ENCODE measurements at regions not wholly inside any gene's neighbourhood (a gene's known extent, or its start where the extent isn't known, plus 50 kb on each side); places are given as distances from the start of the nearest gene placed in this dataset.
"Not testable (repeated sequence)": the region's sequence is repeated elsewhere in the genome, so short reads cannot be mapped to it uniquely, and the experiment has no call there.

DNA sequence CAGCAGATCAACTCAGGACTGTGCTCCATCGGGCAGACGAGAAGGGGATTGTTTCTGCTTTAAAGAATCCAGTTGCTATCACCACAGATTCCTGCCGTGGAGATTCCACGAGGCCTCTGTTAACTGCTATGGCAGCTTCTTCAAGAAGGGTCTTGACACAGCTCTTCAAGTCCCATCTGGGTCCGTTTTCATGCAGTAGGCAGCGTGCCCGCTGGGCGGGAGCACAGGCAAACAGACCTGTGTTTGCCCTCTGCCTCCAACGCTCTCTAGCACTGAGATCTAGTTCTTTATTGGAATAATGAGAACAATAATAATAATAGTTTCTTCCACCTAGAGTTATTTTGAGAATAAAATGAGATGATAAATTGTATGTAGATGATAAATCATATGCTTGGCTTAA is 127.2 kb upstream of the SP8 start:
- intact Hi-C loops (cut with DNase I): no loop called here
- Histone ChIP-seq H3K36me3 (replicated peaks in 1 of 2; ENCODE audit: insufficient read depth in 1 of 2, low read depth in 2 of 2) (no peaks in the 10 kb centered on the region), H3K4me1 (no peaks in the 10 kb centered on the region), H3K9me3 (no peaks in the 10 kb centered on the region), H3K27me3 (no peaks in the 10 kb centered on the region), H3K4me3 (no peak overlapping the region), H3K27ac (no peak overlapping the region)
- TF ChIP-seq, protein P1, sequence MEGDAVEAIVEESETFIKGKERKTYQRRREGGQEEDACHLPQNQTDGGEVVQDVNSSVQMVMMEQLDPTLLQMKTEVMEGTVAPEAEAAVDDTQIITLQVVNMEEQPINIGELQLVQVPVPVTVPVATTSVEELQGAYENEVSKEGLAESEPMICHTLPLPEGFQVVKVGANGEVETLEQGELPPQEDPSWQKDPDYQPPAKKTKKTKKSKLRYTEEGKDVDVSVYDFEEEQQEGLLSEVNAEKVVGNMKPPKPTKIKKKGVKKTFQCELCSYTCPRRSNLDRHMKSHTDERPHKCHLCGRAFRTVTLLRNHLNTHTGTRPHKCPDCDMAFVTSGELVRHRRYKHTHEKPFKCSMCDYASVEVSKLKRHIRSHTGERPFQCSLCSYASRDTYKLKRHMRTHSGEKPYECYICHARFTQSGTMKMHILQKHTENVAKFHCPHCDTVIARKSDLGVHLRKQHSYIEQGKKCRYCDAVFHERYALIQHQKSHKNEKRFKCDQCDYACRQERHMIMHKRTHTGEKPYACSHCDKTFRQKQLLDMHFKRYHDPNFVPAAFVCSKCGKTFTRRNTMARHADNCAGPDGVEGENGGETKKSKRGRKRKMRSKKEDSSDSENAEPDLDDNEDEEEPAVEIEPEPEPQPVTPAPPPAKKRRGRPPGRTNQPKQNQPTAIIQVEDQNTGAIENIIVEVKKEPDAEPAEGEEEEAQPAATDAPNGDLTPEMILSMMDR (IDR thresholded peaks at IDR 0.05): no peak
- TF ChIP-seq POLR2A (IDR thresholded peaks at IDR 0.05): no peak
- WGBS, 2 donors: 63 to 77% methylated on average over 9 of the region's 9 CpGs
- DNase-seq: no peak
- no peak for ATAC-seq

DNA sequence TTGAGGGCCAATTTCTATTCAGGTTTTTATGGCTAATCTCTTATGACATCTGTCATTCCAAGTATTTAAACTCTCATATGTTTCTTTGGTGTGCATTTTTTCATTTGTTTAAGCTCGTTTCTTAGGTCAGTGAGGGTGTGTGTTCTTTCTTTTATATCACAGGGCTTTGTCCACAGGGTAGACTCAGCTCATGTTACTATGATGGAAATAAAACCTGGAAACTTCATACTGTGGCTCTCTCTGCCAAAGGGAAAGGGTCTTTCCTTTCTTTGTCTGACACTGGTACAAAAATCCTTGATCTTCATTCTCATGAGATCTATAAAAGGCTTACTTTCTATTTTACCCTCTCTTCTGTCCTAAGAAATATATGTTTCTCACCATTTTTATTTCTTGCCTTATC is 129.6 kb upstream of the SP8 start:
- H3K9me3 ChIP-seq: no peaks in the 10 kb centered on the region
- intact Hi-C loops (cut with DNase I): no loop called here
- H3K36me3 ChIP-seq (replicated peaks in 1 of 2; ENCODE audit: insufficient read depth in 1 of 2, low read depth in 2 of 2): no peaks in the 10 kb centered on the region
- 12 to 16% methylated on average over 1 of the region's 1 CpG for WGBS, 2 donors
- no peak for DNase-seq
- no peak overlapping the region for H3K27ac ChIP-seq
- H3K4me1 ChIP-seq: no peaks in the 10 kb centered on the region
- no peaks in the 10 kb centered on the region for H3K27me3 ChIP-seq
- TF ChIP-seq, protein P1 (IDR thresholded peaks at IDR 0.05): no peak
- TF ChIP-seq POLR2A (IDR thresholded peaks at IDR 0.05): no peak
- no peak overlapping the region for H3K4me3 ChIP-seq
- no peak for ATAC-seq

DNA sequence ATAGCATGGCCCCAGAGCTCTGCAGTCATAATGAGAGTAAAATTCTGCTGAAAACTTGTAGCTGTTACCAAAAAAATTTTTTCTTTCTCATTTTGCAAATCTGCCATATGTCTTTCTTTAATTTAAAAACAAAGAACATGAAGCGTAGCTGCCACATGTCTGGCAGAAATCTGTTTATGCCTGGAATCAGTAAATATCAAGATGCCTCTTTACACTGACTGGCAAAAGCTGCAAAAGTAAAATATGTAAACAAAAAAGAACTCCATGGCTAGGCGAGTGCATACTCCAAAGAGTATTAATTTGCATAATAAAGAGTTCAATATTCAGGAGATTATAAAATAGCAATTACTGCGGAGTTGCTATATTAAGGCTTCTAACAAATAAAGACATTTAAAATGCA is 130.9 kb upstream of the SP8 start:
- Histone ChIP-seq H3K4me1 (no peaks in the 10 kb centered on the region), H3K27me3 (no peaks in the 10 kb centered on the region), H3K9me3 (no peaks in the 10 kb centered on the region), H3K27ac (no peak overlapping the region), H3K4me3 (no peak overlapping the region), H3K36me3 (replicated peaks in 1 of 2; ENCODE audit: insufficient read depth in 1 of 2, low read depth in 2 of 2) (no peaks in the 10 kb centered on the region)
- intact Hi-C loops (cut with DNase I): no loop called here
- no peak for TF ChIP-seq POLR2A (IDR thresholded peaks at IDR 0.05)
- TF ChIP-seq, protein P1 (IDR thresholded peaks at IDR 0.05): no peak
- 55 to 76% methylated on average over 3 of the region's 3 CpGs for WGBS, 2 donors
- DNase-seq (no peak), ATAC-seq (no peak)

DNA sequence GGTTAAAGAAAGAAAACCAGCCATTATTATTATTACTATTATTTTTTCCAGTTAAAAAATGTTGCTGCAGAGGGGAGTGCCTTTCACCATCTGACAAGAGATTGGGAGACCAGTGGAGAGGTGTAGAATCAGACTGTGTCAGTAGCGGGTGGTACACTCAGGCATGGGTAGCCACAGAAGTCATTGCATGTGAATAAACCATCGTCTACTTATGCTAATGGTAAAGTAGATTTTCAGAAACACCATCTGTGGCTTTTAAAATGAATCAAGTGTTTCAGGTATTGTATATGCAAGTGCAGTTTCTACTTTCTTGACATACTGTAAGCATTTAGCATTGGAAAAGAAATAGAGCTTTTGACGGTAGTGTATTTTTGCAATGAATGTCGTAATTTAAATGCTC is 131.5 kb upstream of the SP8 start:
- Histone ChIP-seq H3K27ac (no peak overlapping the region), H3K4me3 (no peak overlapping the region), H3K9me3 (no peaks in the 10 kb centered on the region), H3K4me1 (no peaks in the 10 kb centered on the region), H3K36me3 (replicated peaks in 1 of 2; ENCODE audit: insufficient read depth in 1 of 2, low read depth in 2 of 2) (no peaks in the 10 kb centered on the region), H3K27me3 (no peaks in the 10 kb centered on the region)
- intact Hi-C loops (cut with DNase I): no loop called here
- TF ChIP-seq POLR2A (IDR thresholded peaks at IDR 0.05): no peak
- TF ChIP-seq, protein P1 (IDR thresholded peaks at IDR 0.05): no peak
- WGBS, 2 donors: 86 to 93% methylated on average over 4 of the region's 4 CpGs
- DNase-seq (no peak), ATAC-seq (no peak)

DNA sequence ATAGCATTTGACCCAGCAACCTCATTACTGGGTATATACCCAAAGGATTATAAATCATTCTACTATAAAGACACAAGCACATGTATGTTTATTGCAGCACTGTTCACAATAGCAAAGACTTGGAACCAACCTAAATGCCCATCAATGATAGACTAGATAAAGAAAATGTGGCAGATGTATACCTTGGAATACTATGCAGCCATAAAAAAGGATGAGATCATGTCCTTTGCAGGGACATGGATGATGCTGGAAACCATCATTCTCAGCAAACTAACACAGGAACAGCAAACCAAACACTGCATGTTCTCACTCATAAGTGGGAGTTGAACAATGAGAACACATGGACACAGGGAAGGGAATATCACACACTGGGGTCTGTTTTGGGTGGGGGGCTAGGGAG is 140.5 kb upstream of the SP8 start:
- ATAC-seq; intact Hi-C loops (cut with DNase I); H3K36me3 ChIP-seq (replicated peaks in 1 of 2; ENCODE audit: insufficient read depth in 1 of 2, low read depth in 2 of 2); H3K4me3 ChIP-seq; DNase-seq; H3K27me3 ChIP-seq; H3K4me1 ChIP-seq; H3K27ac ChIP-seq; H3K9me3 ChIP-seq: not testable (repeated sequence)
